ENCODE measurements at regions not wholly inside any gene's neighbourhood (a gene's known extent, or its start where the extent isn't known, plus 50 kb on each side); places are given as distances from the start of the nearest gene placed in this dataset.
"Not testable (repeated sequence)": the region's sequence is repeated elsewhere in the genome, so short reads cannot be mapped to it uniquely, and the experiment has no call there.

GRCh38 chr1:189701606-189702005, 776.1 kb downstream of the BRINP3 start:
- ATAC-seq (ENCODE audit: poor library complexity) (no peak), DNase-seq (no peak)
- Mint-ChIP-seq H3K9me3 (peaks cover 5% of the 10 kb centered on the region), H3K27ac (no peak overlapping the region), H3K27me3 (no peaks in the 10 kb centered on the region), H3K4me1 (ENCODE audit: low read depth) (no peaks in the 10 kb centered on the region), H3K36me3 (ENCODE audit: low read depth) (no peaks in the 10 kb centered on the region), H3K4me3 (no peak overlapping the region)
- CTCF ChIA-PET, result no interaction called here
- Histone ChIP-seq H3K4me3 (ENCODE audit: low read length) (no peak overlapping the region), H3K27ac (ENCODE audit: low read depth in 1 of 2, low read length in 2 of 2) (no peak overlapping the region), H3K36me3 (ENCODE audit: insufficient read depth, low read length) (no peaks in the 10 kb centered on the region), H3K4me1 (ENCODE audit: insufficient read depth, low read length) (no peaks in the 10 kb centered on the region), H3K9me3 (ENCODE audit: control insufficient read depth in 1 of 2, insufficient read depth in 1 of 2, low read length in 2 of 2) (peaks cover 0 to 8% of the 10 kb centered on the region in 2 experiments), H3K27me3 (ENCODE audit: control insufficient read depth in 1 of 2, insufficient read depth in 2 of 2, low read length in 2 of 2) (no peaks in the 10 kb centered on the region)
- POLR2A ChIA-PET, result no interaction called here
- intact Hi-C loops (cut with DNase I, micrococcal nuclease), result no loop called here
- no peak for TF ChIP-seq CTCF (IDR thresholded peaks at IDR 0.05)

- no peaks in the 10 kb centered on the region for H3K36me3 Mint-ChIP-seq (ENCODE audit: low read depth)
- peaks cover 5% of the 10 kb centered on the region for H3K9me3 Mint-ChIP-seq
- Histone ChIP-seq H3K9me3 (ENCODE audit: control insufficient read depth in 1 of 2, insufficient read depth in 1 of 2, low read length in 2 of 2) (peaks cover 9 to 13% of the 10 kb centered on the region in 2 experiments), H3K4me3 (ENCODE audit: low read length) (no peak overlapping the region), H3K27ac (ENCODE audit: low read depth in 1 of 2, low read length in 2 of 2) (no peak overlapping the region), H3K36me3 (ENCODE audit: insufficient read depth, low read length) (no peaks in the 10 kb centered on the region), H3K27me3 (ENCODE audit: control insufficient read depth in 1 of 2, insufficient read depth in 2 of 2, low read length in 2 of 2) (no peaks in the 10 kb centered on the region), H3K4me1 (ENCODE audit: insufficient read depth, low read length) (no peaks in the 10 kb centered on the region)
- no peak overlapping the region for H3K4me3 Mint-ChIP-seq
- ChIA-PET CTCF (no interaction called here), POLR2A (no interaction called here)
- no peak for DNase-seq
- H3K27me3 Mint-ChIP-seq, result no peaks in the 10 kb centered on the region
- H3K27ac Mint-ChIP-seq, result no peak overlapping the region
- H3K4me1 Mint-ChIP-seq (ENCODE audit: low read depth), result no peaks in the 10 kb centered on the region
- intact Hi-C loops (cut with DNase I, micrococcal nuclease), result no loop called here
- no peak for TF ChIP-seq CTCF (IDR thresholded peaks at IDR 0.05)
- ATAC-seq (ENCODE audit: poor library complexity), result no peak
These were observed 771.1 kb downstream of the BRINP3 start for GRCh38 chr1:189706594-189706993.

- Mint-ChIP-seq H3K27me3 (no peaks in the 10 kb centered on the region), H3K27ac (no peak overlapping the region), H3K4me1 (ENCODE audit: low read depth) (no peaks in the 10 kb centered on the region), H3K9me3 (peaks cover 9% of the 10 kb centered on the region), H3K36me3 (ENCODE audit: low read depth) (no peaks in the 10 kb centered on the region), H3K4me3 (no peak overlapping the region)
- DNase-seq (no peak), ATAC-seq (ENCODE audit: poor library complexity) (no peak)
- POLR2A ChIA-PET, result no interaction called here
- H3K4me1 ChIP-seq (ENCODE audit: insufficient read depth, low read length), result no peaks in the 10 kb centered on the region
- intact Hi-C loops (cut with DNase I, micrococcal nuclease), result no loop called here
- CTCF ChIA-PET, result no interaction called here
- no peak for TF ChIP-seq CTCF (IDR thresholded peaks at IDR 0.05)
- no peaks in the 10 kb centered on the region for H3K36me3 ChIP-seq (ENCODE audit: insufficient read depth, low read length)
- H3K4me3 ChIP-seq (ENCODE audit: low read length), result no peak overlapping the region
- no peak overlapping the region for H3K27ac ChIP-seq (ENCODE audit: low read depth in 1 of 2, low read length in 2 of 2)
- no peaks in the 10 kb centered on the region for H3K27me3 ChIP-seq (ENCODE audit: control insufficient read depth in 1 of 2, insufficient read depth in 2 of 2, low read length in 2 of 2)
- H3K9me3 ChIP-seq (ENCODE audit: control insufficient read depth in 1 of 2, insufficient read depth in 1 of 2, low read length in 2 of 2), result peaks cover 9 to 13% of the 10 kb centered on the region in 2 experiments
These were observed 769.0 kb downstream of the BRINP3 start for GRCh38 chr1:189708674-189709073.

GRCh38 chr1:189718147-189718795, 759.4 kb downstream of the BRINP3 start:
- H3K4me1 Mint-ChIP-seq (ENCODE audit: low read depth); DNase-seq; CTCF ChIA-PET; H3K9me3 Mint-ChIP-seq; H3K4me1 ChIP-seq (ENCODE audit: insufficient read depth, low read length); H3K27me3 ChIP-seq (ENCODE audit: control insufficient read depth in 1 of 2, insufficient read depth in 2 of 2, low read length in 2 of 2); H3K36me3 ChIP-seq (ENCODE audit: insufficient read depth, low read length); H3K27ac ChIP-seq (ENCODE audit: low read depth in 1 of 2, low read length in 2 of 2); H3K4me3 Mint-ChIP-seq; intact Hi-C loops (cut with DNase I, micrococcal nuclease); POLR2A ChIA-PET; H3K36me3 Mint-ChIP-seq (ENCODE audit: low read depth); H3K4me3 ChIP-seq (ENCODE audit: low read length); ATAC-seq (ENCODE audit: poor library complexity); H3K27me3 Mint-ChIP-seq; H3K27ac Mint-ChIP-seq: not testable (repeated sequence)
- H3K9me3 ChIP-seq (ENCODE audit: control insufficient read depth in 1 of 2, insufficient read depth in 1 of 2, low read length in 2 of 2), result peaks cover 0 to 17% of the 10 kb centered on the region in 2 experiments
